ENCODE measurements at regions not wholly inside any gene's neighbourhood (a gene's known extent, or its start where the extent isn't known, plus 50 kb on each side); places are given as distances from the start of the nearest gene placed in this dataset.
A peak's percentile ranks its signal among the peaks of the same experiment; 100 is the strongest.
"Not testable (repeated sequence)": the region's sequence is repeated elsewhere in the genome, so short reads cannot be mapped to it uniquely, and the experiment has no call there.

- no peak for DNase-seq (ENCODE audit: low read depth)
These were observed 234.5 kb downstream of the TFAP2A start for GRCh38 chr6:10180138-10181074.

- peak; percentile 61 for DNase-seq (ENCODE audit: low read depth)
These were observed 237.2 kb downstream of the TFAP2A start for GRCh38 chr6:10177704-10178103.

- no peak for DNase-seq (ENCODE audit: low read depth)
These were observed 239.5 kb downstream of the TFAP2A start for GRCh38 chr6:10175362-10175761.

GRCh38 chr6:10174761-10175160, 240.1 kb downstream of the TFAP2A start:
- no peak for DNase-seq (ENCODE audit: low read depth)

- no peak for DNase-seq (ENCODE audit: low read depth)
These were observed 240.8 kb downstream of the TFAP2A start for GRCh38 chr6:10174056-10174455.

GRCh38 chr6:10171706-10172105, 243.2 kb downstream of the TFAP2A start:
- DNase-seq (ENCODE audit: low read depth): not testable (repeated sequence)

GRCh38 chr6:10170816-10171215, 244.1 kb downstream of the TFAP2A start:
- peak; percentile 13 for DNase-seq (ENCODE audit: low read depth)

GRCh38 chr6:10166031-10166430, 248.8 kb downstream of the TFAP2A start:
- no peak for DNase-seq (ENCODE audit: low read depth)

- DNase-seq (ENCODE audit: low read depth): no peak
These were observed 251.5 kb downstream of the TFAP2A start for GRCh38 chr6:10163203-10163962.

GRCh38 chr6:10156875-10157274, 258.0 kb downstream of the TFAP2A start:
- no peak for DNase-seq (ENCODE audit: low read depth)

GRCh38 chr6:10154251-10154650, 260.6 kb downstream of the TFAP2A start:
- DNase-seq (ENCODE audit: low read depth): no peak

GRCh38 chr6:10151144-10151915, 263.5 kb downstream of the TFAP2A start:
- DNase-seq (ENCODE audit: low read depth): no peak

GRCh38 chr6:10149603-10150002, 265.3 kb downstream of the TFAP2A start:
- peak; percentile 17 for DNase-seq (ENCODE audit: low read depth)

- peak; percentile 53 for DNase-seq (ENCODE audit: low read depth)
These were observed 268.0 kb downstream of the TFAP2A start for GRCh38 chr6:10146715-10147451.

- no peak for DNase-seq (ENCODE audit: low read depth)
These were observed 270.1 kb downstream of the TFAP2A start for GRCh38 chr6:10144772-10145171.

GRCh38 chr6:10141746-10142443, 273.0 kb downstream of the TFAP2A start:
- no peak for DNase-seq (ENCODE audit: low read depth)

- DNase-seq (ENCODE audit: low read depth): peak; percentile 63
These were observed 274.1 kb downstream of the TFAP2A start for GRCh38 chr6:10140824-10141223.

GRCh38 chr6:10140136-10140535, 274.7 kb downstream of the TFAP2A start:
- no peak for DNase-seq (ENCODE audit: low read depth)

GRCh38 chr6:10138917-10139316, 276.0 kb downstream of the TFAP2A start:
- DNase-seq (ENCODE audit: low read depth): peak; percentile 94

GRCh38 chr6:10136636-10137035, 278.2 kb downstream of the TFAP2A start:
- no peak for DNase-seq (ENCODE audit: low read depth)

- not testable (repeated sequence) for DNase-seq (ENCODE audit: low read depth)
These were observed 280.7 kb downstream of the TFAP2A start for GRCh38 chr6:10134185-10134584.

All from Daoy (cell line).